WTC11 (cell line): ENCODE measurements at regions not wholly inside any gene's neighbourhood (a gene's known extent, or its start where the extent isn't known, plus 50 kb on each side); places are given as distances from the start of the nearest gene placed in this dataset.

Experiments used
- ATAC-seq: fragments of 200-7000 bp; cut with Tn5 transposase; 2 replicates; pipeline ENCODE4 v1.10.0; 2021; ENCODE audit warnings: mild to moderate bottlenecking, moderate library complexity
- CTCF ChIA-PET: fragments of 300-600 bp; sonication (Branson Sonifier 250); formaldehyde crosslinking; loops from one replicate; lab custom pipeline; 2021; ENCODE audit warnings: antibody characterized with exemption; lab: Charles Lee
- POLR2A ChIA-PET: fragments of 350-600 bp; sonication (Branson Sonifier 250); formaldehyde crosslinking; loops from one replicate; lab custom pipeline; 2021; ENCODE audit warnings: antibody characterized with exemption; lab: Charles Lee
- DNase-seq: peaks from one replicate; pipeline ENCODE4 v3.0.0; 2021; ENCODE audit warnings: low spot score
- H3K27ac Mint-ChIP-seq: 2 replicates; pipeline ENCODE4 v1.8.0; 2021; ENCODE audit warnings: mixed read lengths
- H3K27me3 Mint-ChIP-seq: 2 replicates; pipeline ENCODE4 v1.8.0; 2021; ENCODE audit warnings: low read depth, mild to moderate bottlenecking, moderate library complexity, mixed read lengths
- H3K36me3 Mint-ChIP-seq: 2 replicates; pipeline ENCODE4 v1.8.0; 2021; ENCODE audit warnings: mixed read lengths
- H3K4me1 Mint-ChIP-seq: 2 replicates; pipeline ENCODE4 v1.8.0; 2022; ENCODE audit warnings: mixed read lengths
- H3K4me3 Mint-ChIP-seq: 2 replicates; pipeline ENCODE4 v1.8.0; 2021; ENCODE audit warnings: mild to moderate bottlenecking, moderate library complexity, mixed read lengths
- H3K9me3 Mint-ChIP-seq: 2 replicates; pipeline ENCODE4 v1.8.0; 2021; ENCODE audit warnings: mixed read lengths
- ATF1 ChIP-seq: sonication (generic); formaldehyde crosslinking; IDR thresholded peaks from 2 replicates; pipeline ENCODE4 v1.8.1; 2023; ENCODE audit warnings: mild to moderate bottlenecking, moderate library complexity, missing genetic modification reagents
- CREB1 ChIP-seq: sonication (generic); formaldehyde crosslinking; IDR thresholded peaks from 2 replicates; pipeline ENCODE4 v1.8.0; 2023; ENCODE audit warnings: mild to moderate bottlenecking, missing genetic modification reagents
- CREM ChIP-seq: sonication (generic); formaldehyde crosslinking; IDR thresholded peaks from 2 replicates; pipeline ENCODE4 v1.8.1; 2022; ENCODE audit warnings: mild to moderate bottlenecking, missing genetic modification reagents, moderate library complexity
- FOXK1 ChIP-seq: sonication (generic); formaldehyde crosslinking; IDR thresholded peaks from 2 replicates; pipeline ENCODE4 v1.8.0; 2022; ENCODE audit warnings: mild to moderate bottlenecking, moderate library complexity, missing genetic modification reagents
- FOXP1 ChIP-seq: sonication (generic); formaldehyde crosslinking; IDR thresholded peaks from 2 replicates; pipeline ENCODE4 v1.8.0; 2022; ENCODE audit warnings: missing genetic modification reagents, mild to moderate bottlenecking, moderate library complexity, borderline replicate concordance
- GRHL2 ChIP-seq: fragments of 250-450 bp; sonication (Bioruptor Pico); IDR thresholded peaks from 2 replicates; pipeline ENCODE4 v1.8.0; 2022; ENCODE audit warnings: mild to moderate bottlenecking, moderate library complexity; ENCODE audit not compliant: insufficient replicate concordance, severe bottlenecking
- NFATC4 ChIP-seq: fragments of 250-450 bp; sonication (Bioruptor Pico); IDR thresholded peaks from 2 replicates; pipeline ENCODE4 v1.9.0; 2021; ENCODE audit warnings: mild to moderate bottlenecking
- PRDM15 ChIP-seq: sonication (generic); formaldehyde crosslinking; IDR thresholded peaks from 2 replicates; pipeline ENCODE4 v1.8.0; 2022; ENCODE audit warnings: missing genetic modification reagents
- RELA ChIP-seq: sonication (generic); formaldehyde crosslinking; IDR thresholded peaks from 2 replicates; pipeline ENCODE4 v1.8.1; 2022; ENCODE audit warnings: missing genetic modification reagents, mild to moderate bottlenecking, borderline replicate concordance
- RORB ChIP-seq: fragments of 250-450 bp; sonication (Bioruptor Pico); IDR thresholded peaks from 2 replicates; pipeline ENCODE4 v1.9.0; 2021; ENCODE audit warnings: mild to moderate bottlenecking
- SOX15 ChIP-seq: fragments of 250-450 bp; sonication (Bioruptor Pico); IDR thresholded peaks from 2 replicates; pipeline ENCODE4 v1.9.0; 2021; ENCODE audit warnings: mild to moderate bottlenecking
- SP1 ChIP-seq: sonication (generic); formaldehyde crosslinking; conservative IDR thresholded peaks from 2 replicates; pipeline ENCODE4 v1.8.1; 2022; ENCODE audit warnings: missing genetic modification reagents
- ZNF416 ChIP-seq: fragments of 250-450 bp; sonication (Bioruptor Pico); IDR thresholded peaks from 2 replicates; pipeline ENCODE4 v1.9.0; 2021; ENCODE audit warnings: mild to moderate bottlenecking, inconsistent platforms
- ZSCAN18 ChIP-seq: fragments of 250-450 bp; sonication (Bioruptor Pico); IDR thresholded peaks from 2 replicates; pipeline ENCODE4 v2.1.2; 2022; ENCODE audit warnings: mild to moderate bottlenecking, moderate library complexity
- TF ChIP-seq, protein P1 (sequence below): fragments of 250-450 bp; sonication (Bioruptor Pico); IDR thresholded peaks from 2 replicates; pipeline ENCODE4 v1.9.0; 2021; ENCODE audit warnings: mild to moderate bottlenecking
- TF ChIP-seq, protein P2 (sequence below): sonication (generic); formaldehyde crosslinking; IDR thresholded peaks from 2 replicates; pipeline ENCODE4 v1.8.1; 2022; ENCODE audit warnings: low read depth, mild to moderate bottlenecking, moderate library complexity, missing genetic modification reagents, borderline replicate concordance
- TF ChIP-seq, protein P3 (sequence below): sonication (generic); formaldehyde crosslinking; IDR thresholded peaks from 2 replicates; pipeline ENCODE4 v1.8.1; 2023; ENCODE audit warnings: mild to moderate bottlenecking, missing genetic modification reagents
- TF ChIP-seq, protein P4 (sequence below): sonication (generic); formaldehyde crosslinking; IDR thresholded peaks from 2 replicates; pipeline ENCODE4 v1.8.0; 2022; ENCODE audit warnings: mild to moderate bottlenecking, missing genetic modification reagents

GRCh38 chr15:60087561-60087960 lies 83.5 kb downstream of the FOXB1 start:
- 0 out of 2 replicates have a peak, but pooled peaks cover 3% of the 10 kb centered on the region for H3K9me3 Mint-ChIP-seq
- TF ChIP-seq, protein P1, sequence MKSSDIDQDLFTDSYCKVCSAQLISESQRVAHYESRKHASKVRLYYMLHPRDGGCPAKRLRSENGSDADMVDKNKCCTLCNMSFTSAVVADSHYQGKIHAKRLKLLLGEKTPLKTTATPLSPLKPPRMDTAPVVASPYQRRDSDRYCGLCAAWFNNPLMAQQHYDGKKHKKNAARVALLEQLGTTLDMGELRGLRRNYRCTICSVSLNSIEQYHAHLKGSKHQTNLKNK (CRISPR knock-in tag): no peak
- TF ChIP-seq ZSCAN18 (CRISPR knock-in tag) (no peak), ATF1 (CRISPR knock-in tag) (no peak), NFATC4 (no peak), FOXK1 (CRISPR knock-in tag) (no peak), PRDM15 (CRISPR knock-in tag) (no peak), FOXP1 (CRISPR knock-in tag) (no peak), SOX15 (CRISPR knock-in tag) (no peak), CREM (CRISPR knock-in tag) (no peak)
- TF ChIP-seq, protein P2, sequence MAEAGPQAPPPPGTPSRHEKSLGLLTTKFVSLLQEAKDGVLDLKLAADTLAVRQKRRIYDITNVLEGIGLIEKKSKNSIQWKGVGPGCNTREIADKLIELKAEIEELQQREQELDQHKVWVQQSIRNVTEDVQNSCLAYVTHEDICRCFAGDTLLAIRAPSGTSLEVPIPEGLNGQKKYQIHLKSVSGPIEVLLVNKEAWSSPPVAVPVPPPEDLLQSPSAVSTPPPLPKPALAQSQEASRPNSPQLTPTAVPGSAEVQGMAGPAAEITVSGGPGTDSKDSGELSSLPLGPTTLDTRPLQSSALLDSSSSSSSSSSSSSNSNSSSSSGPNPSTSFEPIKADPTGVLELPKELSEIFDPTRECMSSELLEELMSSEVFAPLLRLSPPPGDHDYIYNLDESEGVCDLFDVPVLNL (CRISPR knock-in tag): no peak
- TF ChIP-seq, protein P3, sequence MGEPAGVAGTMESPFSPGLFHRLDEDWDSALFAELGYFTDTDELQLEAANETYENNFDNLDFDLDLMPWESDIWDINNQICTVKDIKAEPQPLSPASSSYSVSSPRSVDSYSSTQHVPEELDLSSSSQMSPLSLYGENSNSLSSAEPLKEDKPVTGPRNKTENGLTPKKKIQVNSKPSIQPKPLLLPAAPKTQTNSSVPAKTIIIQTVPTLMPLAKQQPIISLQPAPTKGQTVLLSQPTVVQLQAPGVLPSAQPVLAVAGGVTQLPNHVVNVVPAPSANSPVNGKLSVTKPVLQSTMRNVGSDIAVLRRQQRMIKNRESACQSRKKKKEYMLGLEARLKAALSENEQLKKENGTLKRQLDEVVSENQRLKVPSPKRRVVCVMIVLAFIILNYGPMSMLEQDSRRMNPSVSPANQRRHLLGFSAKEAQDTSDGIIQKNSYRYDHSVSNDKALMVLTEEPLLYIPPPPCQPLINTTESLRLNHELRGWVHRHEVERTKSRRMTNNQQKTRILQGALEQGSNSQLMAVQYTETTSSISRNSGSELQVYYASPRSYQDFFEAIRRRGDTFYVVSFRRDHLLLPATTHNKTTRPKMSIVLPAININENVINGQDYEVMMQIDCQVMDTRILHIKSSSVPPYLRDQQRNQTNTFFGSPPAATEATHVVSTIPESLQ: no peak
- ChIA-PET POLR2A (no interaction called here), CTCF (no interaction called here)
- H3K4me3 Mint-ChIP-seq: no peak overlapping the region
- peaks cover 3% of the 10 kb centered on the region for H3K27me3 Mint-ChIP-seq
- H3K27ac Mint-ChIP-seq: no peak overlapping the region
- peaks cover 20% of the 10 kb centered on the region for H3K4me1 Mint-ChIP-seq
- DNase-seq (no peak), ATAC-seq (no peak)
- H3K36me3 Mint-ChIP-seq: peaks cover 2% of the 10 kb centered on the region; the same call in 1 of the 2 replicates

GRCh38 chr15:60090747-60091146 lies 86.6 kb downstream of the FOXB1 start:
- Mint-ChIP-seq H3K9me3 (0 out of 2 replicates have a peak, but pooled peaks cover 3% of the 10 kb centered on the region), H3K27ac (no peak overlapping the region), H3K36me3 (peaks cover 2% of the 10 kb centered on the region; the same call in 1 of the 2 replicates), H3K4me3 (no peak overlapping the region), H3K27me3 (peaks cover 3% of the 10 kb centered on the region), H3K4me1 (peaks cover 20% of the 10 kb centered on the region)
- CTCF ChIA-PET: interaction anchor here (2.1 kb wide), 1 partner anchor 11 kb away, joined by 9 read pairs; no protein-coding TSS in a partner anchor
- POLR2A ChIA-PET: no interaction called here
- DNase-seq: no peak
- ATAC-seq: no peak
- TF ChIP-seq SP1 (CRISPR knock-in tag) (no peak), ZNF416 (CRISPR knock-in tag) (no peak), RORB (CRISPR knock-in tag) (no peak), RELA (CRISPR knock-in tag) (no peak), CREB1 (CRISPR knock-in tag) (no peak), GRHL2 (CRISPR knock-in tag) (no peak)
- TF ChIP-seq, protein P4, sequence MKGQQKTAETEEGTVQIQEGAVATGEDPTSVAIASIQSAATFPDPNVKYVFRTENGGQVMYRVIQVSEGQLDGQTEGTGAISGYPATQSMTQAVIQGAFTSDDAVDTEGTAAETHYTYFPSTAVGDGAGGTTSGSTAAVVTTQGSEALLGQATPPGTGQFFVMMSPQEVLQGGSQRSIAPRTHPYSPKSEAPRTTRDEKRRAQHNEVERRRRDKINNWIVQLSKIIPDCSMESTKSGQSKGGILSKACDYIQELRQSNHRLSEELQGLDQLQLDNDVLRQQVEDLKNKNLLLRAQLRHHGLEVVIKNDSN (CRISPR knock-in tag): no peak
